Body of pancreas (tissue), 4 donors: ENCODE measurements at regions not wholly inside any gene's neighbourhood (a gene's known extent, or its start where the extent isn't known, plus 50 kb on each side); places are given as distances from the start of the nearest gene placed in this dataset.

Experiments used
- CTCF ChIP-seq, 7 experiments: fragments of 450-650 bp in 4 of 7; fragments of 200-600 bp in 3 of 7; sonication (generic) in 3 of 7; IDR thresholded peaks; one replicate each; pipeline ENCODE4 v1.5.1; 2016 to 2019; ENCODE audit warnings: antibody characterized with exemption in 7 of 7
- POLR2A ChIP-seq, 3 donors: fragments of 450-650 bp; IDR thresholded peaks; one replicate each; pipeline ENCODE4 v1.6.1; 2016; ENCODE audit warnings: antibody characterized with exemption in 3 of 3, mild to moderate bottlenecking in 2 of 3

GRCh38 chr3:72585966-72586365, 262.3 kb downstream of the SHQ1 start:
- TF ChIP-seq CTCF (IDR thresholded peaks at IDR 0.05) (no peak), POLR2A (IDR thresholded peaks at IDR 0.05) (no peak)
